Upper lobe of right lung (tissue), 1 donor: ENCODE measurements at regions not wholly inside any gene's neighbourhood (a gene's known extent, or its start where the extent isn't known, plus 50 kb on each side); places are given as distances from the start of the nearest gene placed in this dataset.
A peak's percentile ranks its signal among the peaks of the same experiment; 100 is the strongest.

ENCODE experiments used
- ATAC-seq: fragments of 200-7000 bp; cut with Tn5 transposase; one replicate; pipeline ENCODE4 v1.9.1; 2020; ENCODE audit warnings: mild to moderate bottlenecking, moderate library complexity
- DNase-seq: peaks from one replicate; pipeline ENCODE4 v3.0.0-alpha.2; 2020
- H3K27ac ChIP-seq: fragments of 200-600 bp; one replicate; pipeline ENCODE4 v1.8.0; 2022
- H3K27me3 ChIP-seq: fragments of 200-600 bp; one replicate; pipeline ENCODE4 v1.8.0; 2022; ENCODE audit warnings: mild to moderate bottlenecking
- H3K36me3 ChIP-seq: fragments of 200-600 bp; one replicate; pipeline ENCODE4 v1.8.0; 2022
- H3K4me1 ChIP-seq: fragments of 200-600 bp; one replicate; pipeline ENCODE4 v1.8.0; 2022
- H3K4me3 ChIP-seq: fragments of 200-600 bp; one replicate; pipeline ENCODE4 v1.8.0; 2022; ENCODE audit warnings: mild to moderate bottlenecking
- H3K9me3 ChIP-seq: fragments of 200-600 bp; one replicate; pipeline ENCODE4 v1.8.0; 2022
- CTCF ChIP-seq: fragments of 200-600 bp; IDR thresholded peaks from one replicate; pipeline ENCODE4 v1.8.0; 2022; ENCODE audit warnings: antibody characterized with exemption
- intact Hi-C: fragments of 100-400 bp; cut with DNase I; formaldehyde crosslinking; loops from one replicate; pipeline ENCODE4 v1.11.0; 2022
- donor health status: DM: no; HTN: yes; CAD: no; lungs with severe emphysema.

- no peak for TF ChIP-seq CTCF
- Histone ChIP-seq H3K27ac (no peak overlapping the region), H3K36me3 (no peaks in the 10 kb centered on the region), H3K4me3 (no peak overlapping the region), H3K4me1 (no peaks in the 10 kb centered on the region), H3K9me3 (no peaks in the 10 kb centered on the region), H3K27me3 (no peaks in the 10 kb centered on the region)
- DNase-seq (no peak), ATAC-seq (no peak)
- intact Hi-C loops = no loop called here
These were observed 117.0 kb downstream of the GLUL start for GRCh38 chr1:182274618-182275017.

DNA sequence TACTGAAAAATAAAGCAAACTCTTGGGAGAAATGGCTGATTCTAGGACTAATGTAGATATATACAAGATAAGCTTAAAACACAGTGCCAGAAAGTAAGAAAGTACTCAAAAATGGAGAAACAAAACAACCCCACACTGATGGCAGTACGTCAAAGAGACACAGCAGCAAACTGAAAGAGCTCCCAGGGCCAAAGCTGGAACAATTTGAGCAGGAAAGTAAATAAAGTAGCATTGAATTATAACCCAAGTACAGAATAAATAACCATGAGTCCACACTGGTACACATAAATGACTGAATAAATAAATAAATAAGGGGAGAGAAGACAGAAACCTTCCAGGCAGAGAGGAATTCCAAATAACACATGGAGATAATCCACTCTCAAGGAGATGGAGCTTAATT lies 120.9 kb downstream of the GLUL start:
- H3K27me3 ChIP-seq = no peaks in the 10 kb centered on the region
- no peak for TF ChIP-seq CTCF
- no peak overlapping the region for H3K27ac ChIP-seq
- H3K4me3 ChIP-seq = no peak overlapping the region
- no peak for DNase-seq
- intact Hi-C loops = no loop called here
- H3K36me3 ChIP-seq = no peaks in the 10 kb centered on the region
- ATAC-seq = no peak
- no peaks in the 10 kb centered on the region for H3K4me1 ChIP-seq
- no peaks in the 10 kb centered on the region for H3K9me3 ChIP-seq

- no peak for ATAC-seq
- Histone ChIP-seq H3K27me3 (no peaks in the 10 kb centered on the region), H3K4me1 (no peaks in the 10 kb centered on the region), H3K27ac (no peak overlapping the region), H3K36me3 (no peaks in the 10 kb centered on the region), H3K9me3 (no peaks in the 10 kb centered on the region), H3K4me3 (no peak overlapping the region)
- no peak for TF ChIP-seq CTCF
- no peak for DNase-seq
- intact Hi-C loops = no loop called here
These were observed 122.5 kb downstream of the GLUL start for GRCh38 chr1:182269097-182269496.

- DNase-seq = no peak
- H3K27ac ChIP-seq = no peak overlapping the region
- TF ChIP-seq CTCF = no peak
- ATAC-seq = peak; percentile 46
- H3K27me3 ChIP-seq = no peaks in the 10 kb centered on the region
- intact Hi-C loops = no loop called here
- H3K36me3 ChIP-seq = no peaks in the 10 kb centered on the region
- H3K4me3 ChIP-seq = no peak overlapping the region
- H3K9me3 ChIP-seq = no peaks in the 10 kb centered on the region
- no peaks in the 10 kb centered on the region for H3K4me1 ChIP-seq
These were observed 122.9 kb downstream of the GLUL start for GRCh38 chr1:182268669-182269068.

DNA sequence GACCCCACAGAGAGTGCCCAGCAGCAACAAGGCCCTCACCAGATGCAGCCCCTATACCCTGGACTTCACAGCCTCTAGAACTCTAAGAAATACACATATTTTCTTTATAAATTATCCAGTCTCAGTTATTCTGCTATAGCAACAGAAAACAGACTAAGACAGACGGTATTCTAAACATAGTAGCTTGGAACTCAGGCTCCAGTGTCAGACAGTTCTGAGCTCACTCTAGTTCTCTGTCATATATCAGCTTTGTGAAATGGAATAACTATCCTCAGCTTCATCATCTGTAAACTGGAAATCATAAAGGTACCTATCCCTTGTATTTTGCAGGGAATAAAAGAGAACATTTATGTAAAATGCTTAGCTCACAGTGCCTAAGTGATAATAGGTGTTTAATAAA lies 127.4 kb downstream of the GLUL start:
- Histone ChIP-seq H3K27ac (no peak overlapping the region), H3K4me1 (peaks cover 7% of the 10 kb centered on the region), H3K4me3 (no peak overlapping the region), H3K27me3 (no peaks in the 10 kb centered on the region), H3K36me3 (no peaks in the 10 kb centered on the region), H3K9me3 (no peaks in the 10 kb centered on the region)
- intact Hi-C loops = no loop called here
- TF ChIP-seq CTCF = no peak
- DNase-seq (no peak), ATAC-seq (no peak)

DNA sequence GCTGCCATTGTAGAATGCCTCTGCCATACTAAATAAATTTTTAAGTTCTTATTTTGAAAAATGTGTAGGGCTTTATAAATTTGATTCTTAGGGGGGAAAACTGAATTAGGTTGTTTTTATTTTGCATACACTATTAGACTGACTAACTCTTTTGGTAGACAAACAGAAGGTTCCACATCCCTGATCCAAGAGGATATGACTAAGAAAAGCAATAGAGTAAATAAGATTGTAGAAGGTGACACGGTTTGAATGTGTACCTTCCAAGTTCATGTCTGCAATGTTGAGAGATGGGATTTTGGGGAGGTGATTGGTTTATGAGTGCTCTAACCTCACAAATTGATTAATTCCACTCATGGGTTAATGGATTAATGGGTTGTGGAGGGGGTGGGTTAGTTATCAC lies 127.9 kb downstream of the GLUL start:
- TF ChIP-seq CTCF = no peak
- no peaks in the 10 kb centered on the region for H3K27me3 ChIP-seq
- H3K36me3 ChIP-seq = no peaks in the 10 kb centered on the region
- intact Hi-C loops = no loop called here
- ATAC-seq = no peak
- peaks cover 11% of the 10 kb centered on the region for H3K4me1 ChIP-seq
- DNase-seq = no peak
- H3K9me3 ChIP-seq = no peaks in the 10 kb centered on the region
- H3K4me3 ChIP-seq = no peak overlapping the region
- no peak overlapping the region for H3K27ac ChIP-seq
